DOHH2 (cell line): ENCODE measurements at regions not wholly inside any gene's neighbourhood (a gene's known extent, or its start where the extent isn't known, plus 50 kb on each side); places are given as distances from the start of the nearest gene placed in this dataset.
A peak's percentile ranks its signal among the peaks of the same experiment; 100 is the strongest.

ENCODE experiments used
- H3F3A ChIP-seq: fragments of 200-600 bp; sonication (generic), shearing (Covaris generic); 2 replicates; pipeline ENCODE4 v1.6.0; 2016; ENCODE audit warnings: antibody characterized with exemption, mild to moderate bottlenecking; ENCODE audit not compliant: control insufficient read depth, insufficient read depth
- H3K27ac ChIP-seq: fragments of 200-600 bp; sonication (generic); 2 replicates; pipeline ENCODE4 v1.5.1; 2014; ENCODE audit warnings: low read depth, mild to moderate bottlenecking, low read length, moderate library complexity
- H3K27me3 ChIP-seq: fragments of 200-600 bp; sonication (generic); 2 replicates; pipeline ENCODE4 v1.6.1; 2014; ENCODE audit warnings: mild to moderate bottlenecking, low read length, mixed read lengths; ENCODE audit not compliant: control insufficient read depth
- H3K36me3 ChIP-seq: fragments of 200-600 bp; sonication (generic); 2 replicates; pipeline ENCODE4 v1.6.1; 2014; ENCODE audit warnings: mild to moderate bottlenecking, low read length, moderate library complexity, mixed read lengths; ENCODE audit not compliant: control insufficient read depth
- H3K4me1 ChIP-seq: fragments of 200-600 bp; sonication (generic); 2 replicates; pipeline ENCODE4 v1.6.1; 2014; ENCODE audit warnings: mild to moderate bottlenecking, low read length, mixed read lengths; ENCODE audit not compliant: control insufficient read depth
- H3K4me2 ChIP-seq: fragments of 200-600 bp; sonication (generic); 2 replicates; pipeline ENCODE4 v1.6.0; 2014; ENCODE audit warnings: mild to moderate bottlenecking, low read length, moderate library complexity
- H3K4me3 ChIP-seq: fragments of 200-600 bp; sonication (generic); 2 replicates; pipeline ENCODE4 v1.5.1; 2014; ENCODE audit warnings: mild to moderate bottlenecking, low read length, mixed read lengths
- H3K79me2 ChIP-seq: fragments of 200-600 bp; sonication (generic); 2 replicates; pipeline ENCODE4 v1.6.1; 2014; ENCODE audit warnings: mild to moderate bottlenecking, low read length, mixed read lengths; ENCODE audit not compliant: control insufficient read depth
- H3K9me2 ChIP-seq: fragments of 200-600 bp; sonication (generic); replicated peaks from 2 replicates; pipeline ENCODE4 v1.6.1; 2014; ENCODE audit warnings: mild to moderate bottlenecking, low read length, mixed read lengths; ENCODE audit not compliant: control insufficient read depth
- H3K9me3 ChIP-seq: fragments of 200-600 bp; sonication (generic); 2 replicates; pipeline ENCODE4 v1.6.1; 2014; ENCODE audit warnings: antibody characterized with exemption, low read length, mixed read lengths; ENCODE audit not compliant: control insufficient read depth, insufficient read depth
- H4K20me1 ChIP-seq: fragments of 200-600 bp; sonication (generic); 2 replicates; pipeline ENCODE4 v1.6.0; 2014; ENCODE audit warnings: low read depth, mild to moderate bottlenecking, antibody characterized with exemption, low read length, moderate library complexity; ENCODE audit not compliant: control insufficient read depth, insufficient read depth
- EZH2phosphoT487 ChIP-seq: fragments of 200-600 bp; sonication (generic); IDR thresholded peaks from 2 replicates; pipeline ENCODE4 v1.6.1; 2017; ENCODE audit warnings: borderline replicate concordance, mild to moderate bottlenecking, antibody characterized with exemption, low read length, moderate library complexity, mixed read lengths
- TF ChIP-seq, protein P1 (sequence below): fragments of 200-600 bp; sonication (generic); IDR thresholded peaks from one replicate; pipeline ENCODE4 v1.5.1; 2014; ENCODE audit warnings: antibody characterized with exemption, mild to moderate bottlenecking, low read depth, low read length; ENCODE audit not compliant: poor library complexity, severe bottlenecking

DNA sequence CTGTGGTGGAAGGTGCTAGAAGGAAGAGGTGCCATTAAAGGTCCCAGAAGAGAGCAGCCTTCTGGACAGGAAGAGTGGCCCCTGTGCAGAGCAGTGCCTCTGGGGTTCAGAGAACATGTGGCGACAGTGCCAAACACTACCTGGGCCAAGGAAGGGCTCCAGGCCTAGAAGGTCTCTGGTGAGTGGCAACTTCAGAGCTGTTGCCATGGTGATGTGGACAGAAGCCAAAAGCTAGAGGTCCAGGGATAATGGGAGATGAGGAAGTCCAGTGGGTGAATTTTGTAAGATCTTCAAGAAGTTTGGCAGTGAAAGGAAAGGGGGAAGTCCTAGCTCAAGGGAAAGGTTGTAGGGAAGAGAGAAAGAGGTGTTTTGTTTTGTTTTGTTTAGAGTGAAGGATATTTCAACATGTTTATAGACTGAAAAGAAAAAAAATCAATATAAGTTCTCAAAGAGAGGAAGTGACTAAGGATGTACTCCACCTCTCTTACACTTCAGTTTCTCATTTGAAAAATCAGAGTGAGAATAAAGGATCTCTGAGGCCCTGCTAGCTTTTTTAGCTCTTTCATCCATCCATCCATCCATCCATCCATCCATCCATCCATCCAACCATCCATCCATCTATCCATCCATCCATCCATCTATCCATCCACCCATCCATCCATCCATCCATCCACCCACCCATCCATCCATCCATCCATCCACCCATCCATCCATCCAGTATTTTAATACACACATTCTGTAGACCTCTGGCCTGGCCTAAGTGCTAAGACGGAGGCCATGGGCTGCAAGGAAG lies 77.1 kb upstream of the DUSP5 start:
- no peaks in the 10 kb centered on the region for H3F3A ChIP-seq
- H3K9me3 ChIP-seq: no peaks in the 10 kb centered on the region
- peak overlapping the region; percentile 25; the same call in 1 of the 2 replicates for H3K4me3 ChIP-seq
- H3K27me3 ChIP-seq: no peaks in the 10 kb centered on the region
- no peaks in the 10 kb centered on the region for H4K20me1 ChIP-seq
- peak overlapping the region; percentile 59 for H3K4me2 ChIP-seq
- no peaks in the 10 kb centered on the region for H3K9me2 ChIP-seq
- peaks cover 51% of the 10 kb centered on the region for H3K4me1 ChIP-seq
- no peaks in the 10 kb centered on the region for H3K79me2 ChIP-seq
- TF ChIP-seq EZH2phosphoT487: no peak
- TF ChIP-seq, protein P1, sequence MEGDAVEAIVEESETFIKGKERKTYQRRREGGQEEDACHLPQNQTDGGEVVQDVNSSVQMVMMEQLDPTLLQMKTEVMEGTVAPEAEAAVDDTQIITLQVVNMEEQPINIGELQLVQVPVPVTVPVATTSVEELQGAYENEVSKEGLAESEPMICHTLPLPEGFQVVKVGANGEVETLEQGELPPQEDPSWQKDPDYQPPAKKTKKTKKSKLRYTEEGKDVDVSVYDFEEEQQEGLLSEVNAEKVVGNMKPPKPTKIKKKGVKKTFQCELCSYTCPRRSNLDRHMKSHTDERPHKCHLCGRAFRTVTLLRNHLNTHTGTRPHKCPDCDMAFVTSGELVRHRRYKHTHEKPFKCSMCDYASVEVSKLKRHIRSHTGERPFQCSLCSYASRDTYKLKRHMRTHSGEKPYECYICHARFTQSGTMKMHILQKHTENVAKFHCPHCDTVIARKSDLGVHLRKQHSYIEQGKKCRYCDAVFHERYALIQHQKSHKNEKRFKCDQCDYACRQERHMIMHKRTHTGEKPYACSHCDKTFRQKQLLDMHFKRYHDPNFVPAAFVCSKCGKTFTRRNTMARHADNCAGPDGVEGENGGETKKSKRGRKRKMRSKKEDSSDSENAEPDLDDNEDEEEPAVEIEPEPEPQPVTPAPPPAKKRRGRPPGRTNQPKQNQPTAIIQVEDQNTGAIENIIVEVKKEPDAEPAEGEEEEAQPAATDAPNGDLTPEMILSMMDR: no peak
- no peaks in the 10 kb centered on the region for H3K36me3 ChIP-seq
- peak overlapping the region; percentile 32; the same call in 1 of the 2 replicates for H3K27ac ChIP-seq

- Histone ChIP-seq H3K36me3 (no peaks in the 10 kb centered on the region), H3K4me2 (peak overlapping the region; percentile 59), H3K9me2 (no peaks in the 10 kb centered on the region), H3K9me3 (no peaks in the 10 kb centered on the region), H3K4me1 (peaks cover 43% of the 10 kb centered on the region), H4K20me1 (no peaks in the 10 kb centered on the region), H3K4me3 (peak overlapping the region; percentile 25), H3K79me2 (no peaks in the 10 kb centered on the region), H3F3A (0 out of 2 replicates have a peak, but pooled peaks cover 3% of the 10 kb centered on the region), H3K27ac (peak overlapping the region; percentile 32; the same call in 1 of the 2 replicates), H3K27me3 (no peaks in the 10 kb centered on the region)
- no peak for TF ChIP-seq EZH2phosphoT487
- TF ChIP-seq, protein P1: no peak
Measured at GRCh38 chr10:110421512-110422138, 76.1 kb upstream of the DUSP5 start.

DNA sequence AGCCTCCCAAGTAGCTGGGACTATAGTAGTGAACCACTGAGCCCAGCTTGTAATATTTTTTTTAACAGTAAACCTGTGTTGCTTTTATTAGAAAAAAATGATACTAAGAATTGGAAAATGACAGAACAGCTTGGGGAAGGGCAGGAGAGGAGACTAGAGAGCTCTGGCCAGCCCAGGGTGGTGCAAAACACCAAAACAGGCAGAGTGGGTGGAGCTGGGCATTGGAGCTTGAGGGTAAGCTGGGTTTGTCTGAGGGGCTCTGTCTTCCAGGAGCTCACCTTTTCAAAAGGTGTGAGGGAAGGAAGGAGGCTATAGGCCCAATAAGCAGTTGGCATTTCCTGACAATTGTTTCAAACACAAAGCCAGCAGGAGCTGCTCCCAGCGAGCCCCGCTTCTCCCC lies 75.2 kb upstream of the DUSP5 start:
- Histone ChIP-seq H3K27me3 (no peaks in the 10 kb centered on the region), H3K27ac (no peak overlapping the region), H3K4me2 (no peak overlapping the region), H3K4me3 (no peak overlapping the region), H3K9me2 (no peaks in the 10 kb centered on the region), H3K36me3 (no peaks in the 10 kb centered on the region), H3K9me3 (no peaks in the 10 kb centered on the region), H3K79me2 (no peaks in the 10 kb centered on the region), H4K20me1 (no peaks in the 10 kb centered on the region), H3K4me1 (peaks cover 43% of the 10 kb centered on the region), H3F3A (0 out of 2 replicates have a peak, but pooled peaks cover 7% of the 10 kb centered on the region)
- no peak for TF ChIP-seq EZH2phosphoT487
- TF ChIP-seq, protein P1: no peak
